ENCODE measurements at regions not wholly inside any gene's neighbourhood (a gene's known extent, or its start where the extent isn't known, plus 50 kb on each side); places are given as distances from the start of the nearest gene placed in this dataset.

GRCh38 chr15:62981071-62981470, 61.5 kb upstream of the TPM1 start:
- TF ChIP-seq CTCF (conservative IDR thresholded peaks at IDR 0.05 in 1 of 2, IDR thresholded peaks at IDR 0.05 in 1 of 2; ENCODE audit: low read depth in 1 of 2, low read length in 2 of 2) (no peak), EZH2 (IDR thresholded peaks at IDR 0.05; ENCODE audit: low read length, missing control alignments) (no peak)

Measured in fibroblast of lung (primary cell).